Keratinocyte (primary cell): ENCODE measurements at regions not wholly inside any gene's neighbourhood (a gene's known extent, or its start where the extent isn't known, plus 50 kb on each side); places are given as distances from the start of the nearest gene placed in this dataset.

Experiments used
- EZH2 ChIP-seq: IDR thresholded peaks from one replicate; pipeline ENCODE4 v1.6.1; 2012; ENCODE audit warnings: inconsistent platforms, mild to moderate bottlenecking, low read length, moderate library complexity
- TF ChIP-seq, protein P1 (sequence below), 3 experiments: IDR thresholded peaks in 1 of 3; conservative IDR thresholded peaks in 1 of 3; optimal IDR thresholded peaks in 1 of 3; 2 replicates in 2 of 3; 3 replicates in 1 of 3; pipeline versions ENCODE3 to v1.5.1; 2011; ENCODE audit warnings: low read length in 3 of 3, mild to moderate bottlenecking in 3 of 3, moderate library complexity in 2 of 3, control low read depth in 1 of 3, inconsistent platforms in 1 of 3; ENCODE audit not compliant: insufficient read depth in 2 of 3; ENCODE audit errors: extremely low read depth in 1 of 3

DNA sequence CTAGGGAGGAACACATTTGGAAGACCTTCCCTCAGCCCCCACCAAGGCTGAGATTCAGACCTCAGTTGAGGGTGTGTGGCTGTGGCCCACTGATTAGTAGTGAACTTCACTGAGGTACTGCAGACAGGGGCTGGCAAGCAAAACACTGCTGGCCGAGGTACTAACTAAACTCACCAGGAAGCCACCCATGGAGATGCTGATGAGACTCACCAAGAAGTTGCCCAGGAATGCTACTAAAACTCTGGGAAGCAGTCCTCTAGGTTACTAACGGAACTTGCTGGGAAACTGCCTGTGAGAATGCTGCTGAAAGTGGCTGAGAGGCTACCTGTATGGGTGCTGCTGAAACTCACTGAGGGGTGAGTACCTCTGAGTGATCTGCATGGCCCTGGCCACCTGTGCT, 372.4 kb upstream of the RPS6KA3 start:
- TF ChIP-seq, protein P1, sequence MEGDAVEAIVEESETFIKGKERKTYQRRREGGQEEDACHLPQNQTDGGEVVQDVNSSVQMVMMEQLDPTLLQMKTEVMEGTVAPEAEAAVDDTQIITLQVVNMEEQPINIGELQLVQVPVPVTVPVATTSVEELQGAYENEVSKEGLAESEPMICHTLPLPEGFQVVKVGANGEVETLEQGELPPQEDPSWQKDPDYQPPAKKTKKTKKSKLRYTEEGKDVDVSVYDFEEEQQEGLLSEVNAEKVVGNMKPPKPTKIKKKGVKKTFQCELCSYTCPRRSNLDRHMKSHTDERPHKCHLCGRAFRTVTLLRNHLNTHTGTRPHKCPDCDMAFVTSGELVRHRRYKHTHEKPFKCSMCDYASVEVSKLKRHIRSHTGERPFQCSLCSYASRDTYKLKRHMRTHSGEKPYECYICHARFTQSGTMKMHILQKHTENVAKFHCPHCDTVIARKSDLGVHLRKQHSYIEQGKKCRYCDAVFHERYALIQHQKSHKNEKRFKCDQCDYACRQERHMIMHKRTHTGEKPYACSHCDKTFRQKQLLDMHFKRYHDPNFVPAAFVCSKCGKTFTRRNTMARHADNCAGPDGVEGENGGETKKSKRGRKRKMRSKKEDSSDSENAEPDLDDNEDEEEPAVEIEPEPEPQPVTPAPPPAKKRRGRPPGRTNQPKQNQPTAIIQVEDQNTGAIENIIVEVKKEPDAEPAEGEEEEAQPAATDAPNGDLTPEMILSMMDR (optimal IDR thresholded peaks at IDR 0.05 in 1 of 3, IDR thresholded peaks at IDR 0.05 in 1 of 3, conservative IDR thresholded peaks at IDR 0.05 in 1 of 3; ENCODE audit: extremely low read depth in 1 of 3, insufficient read depth in 2 of 3, low read length in 3 of 3) = no peak
- TF ChIP-seq EZH2 = no peak
